Subcutaneous abdominal adipose tissue (tissue), 5 donors: ENCODE measurements at regions not wholly inside any gene's neighbourhood (a gene's known extent, or its start where the extent isn't known, plus 50 kb on each side); places are given as distances from the start of the nearest gene placed in this dataset.

ENCODE experiments used
- H3K27ac ChIP-seq: one replicate; pipeline ENCODE4 v1.7.0; 2013; ENCODE audit warnings: low read depth, mild to moderate bottlenecking, inconsistent platforms, low read length, moderate library complexity
- H3K27me3 ChIP-seq, 5 donors: one replicate each; pipeline ENCODE4 v1.7.0; 2013; ENCODE audit warnings: low read length in 5 of 5, inconsistent platforms in 1 of 5; ENCODE audit not compliant: control insufficient read depth in 5 of 5, insufficient read depth in 4 of 5
- H3K36me3 ChIP-seq, 5 donors: one replicate each; pipeline ENCODE4 v1.7.0; 2013; ENCODE audit warnings: low read length in 5 of 5; ENCODE audit not compliant: control insufficient read depth in 5 of 5, insufficient read depth in 5 of 5
- H3K4me1 ChIP-seq, 5 donors: one replicate each; pipeline ENCODE4 v1.7.0; 2013; ENCODE audit warnings: low read length in 5 of 5, mild to moderate bottlenecking in 3 of 5, moderate library complexity in 1 of 5; ENCODE audit not compliant: control insufficient read depth in 5 of 5, insufficient read depth in 5 of 5
- H3K4me3 ChIP-seq, 5 donors: one replicate each; pipeline ENCODE4 v1.7.0; 2013; ENCODE audit warnings: low read length in 5 of 5, low read depth in 1 of 5
- H3K9ac ChIP-seq, 5 donors: one replicate each; pipeline ENCODE4 v1.7.0; 2013; ENCODE audit warnings: low read length in 5 of 5, mild to moderate bottlenecking in 4 of 5, moderate library complexity in 3 of 5
- H3K9me3 ChIP-seq, 5 donors: one replicate each; pipeline ENCODE4 v1.7.0; 2013; ENCODE audit warnings: low read length in 5 of 5; ENCODE audit not compliant: control insufficient read depth in 5 of 5
- donor health status: healthy.
- donor health status: healthy.
- donor health status: healthy.
- donor health status: healthy.
- donor health status: healthy.

DNA sequence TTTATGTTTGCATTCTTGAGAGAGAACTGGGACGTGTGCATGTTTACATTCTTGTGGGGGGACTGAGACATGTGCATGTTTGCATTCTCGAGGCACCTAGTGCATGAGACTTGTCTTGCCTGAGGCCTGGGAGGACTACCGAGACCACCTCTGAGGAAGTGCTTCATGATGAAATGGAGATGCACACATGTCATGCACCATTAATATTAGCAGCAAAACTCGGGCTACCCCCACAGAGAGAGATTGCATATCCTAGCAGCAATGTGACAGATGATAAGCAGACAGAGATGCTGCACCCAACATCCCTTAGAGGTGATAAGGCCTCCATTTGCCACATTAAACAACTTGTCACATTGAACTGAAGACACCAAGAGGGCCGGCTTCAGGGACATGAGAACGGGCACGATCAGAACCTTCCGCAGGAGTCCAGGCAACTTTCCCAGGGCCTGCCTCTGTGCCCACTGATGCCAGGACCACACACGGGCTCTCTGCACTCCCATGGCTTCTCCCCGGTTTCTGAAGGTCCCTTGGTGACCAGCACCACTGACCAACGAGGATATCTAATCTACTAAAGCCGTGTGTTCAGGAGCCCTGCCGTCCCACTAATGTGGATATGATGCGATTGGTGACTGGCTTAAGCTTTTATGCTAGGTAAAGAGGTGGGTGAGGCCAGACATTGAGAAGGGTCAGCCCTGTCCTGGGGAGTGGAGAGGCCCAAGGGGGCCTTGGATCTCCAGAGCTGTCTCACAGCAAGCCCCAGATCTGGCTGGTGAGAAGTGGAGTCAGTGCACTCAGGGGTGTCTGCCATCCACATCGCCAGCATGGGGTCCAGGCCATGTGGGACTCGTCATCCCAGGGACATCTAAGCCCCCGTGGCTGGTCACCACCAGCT lies 208.3 kb downstream of the NDUFA10 start:
- H3K9ac ChIP-seq: no peak overlapping the region
- no peaks in the 10 kb centered on the region for H3K9me3 ChIP-seq
- peaks cover 0 to 7% (median 3%) of the 10 kb centered on the region in 5 donors for H3K27me3 ChIP-seq
- peaks cover 19 to 52% (median 26%) of the 10 kb centered on the region in 5 donors for H3K4me1 ChIP-seq
- no peak overlapping the region for H3K27ac ChIP-seq
- H3K36me3 ChIP-seq: no peaks in the 10 kb centered on the region
- H3K4me3 ChIP-seq: no peak overlapping the region

GRCh38 chr2:239815671-239816070 lies 209.5 kb downstream of the NDUFA10 start:
- H3K9ac ChIP-seq: no peak overlapping the region
- peaks cover 17 to 52% (median 30%) of the 10 kb centered on the region in 5 donors for H3K4me1 ChIP-seq
- no peak overlapping the region for H3K27ac ChIP-seq

GRCh38 chr2:239814861-239815601 lies 210.1 kb downstream of the NDUFA10 start:
- Histone ChIP-seq H3K9ac (peak overlapping the region in 3 of 5 donors; percentile 38 to 69 (median 66)), H3K27me3 (peaks cover 0 to 2% (median 0%) of the 10 kb centered on the region in 5 donors), H3K36me3 (no peaks in the 10 kb centered on the region), H3K4me1 (peaks cover 17 to 46% (median 30%) of the 10 kb centered on the region in 5 donors), H3K9me3 (no peaks in the 10 kb centered on the region), H3K27ac (no peak overlapping the region), H3K4me3 (peak overlapping the region in 1 of 5 donors; percentile 2)

More at GRCh38 chr2:239815671-239816070, 209.5 kb downstream of the NDUFA10 start:
- Histone ChIP-seq H3K4me3 (no peak overlapping the region), H3K36me3 (no peaks in the 10 kb centered on the region), H3K27me3 (peaks cover 0 to 2% (median 0%) of the 10 kb centered on the region in 5 donors), H3K9me3 (no peaks in the 10 kb centered on the region)

GRCh38 chr2:239814116-239814860 lies 210.9 kb downstream of the NDUFA10 start:
- Histone ChIP-seq H3K4me3 (no peak overlapping the region), H3K4me1 (peaks cover 17 to 45% (median 31%) of the 10 kb centered on the region in 5 donors), H3K9ac (peak overlapping the region in 3 of 5 donors; percentile 38 to 69 (median 66)), H3K36me3 (no peaks in the 10 kb centered on the region), H3K27me3 (peaks cover 0 to 6% (median 0%) of the 10 kb centered on the region in 5 donors), H3K27ac (peak overlapping the region; percentile 74), H3K9me3 (no peaks in the 10 kb centered on the region)

GRCh38 chr2:239813261-239814115 lies 211.7 kb downstream of the NDUFA10 start:
- Histone ChIP-seq H3K36me3 (no peaks in the 10 kb centered on the region), H3K4me3 (no peak overlapping the region), H3K9ac (no peak overlapping the region), H3K27me3 (peaks cover 0 to 9% (median 0%) of the 10 kb centered on the region in 5 donors), H3K9me3 (no peaks in the 10 kb centered on the region), H3K4me1 (peaks cover 17 to 45% (median 31%) of the 10 kb centered on the region in 5 donors), H3K27ac (no peak overlapping the region)

DNA sequence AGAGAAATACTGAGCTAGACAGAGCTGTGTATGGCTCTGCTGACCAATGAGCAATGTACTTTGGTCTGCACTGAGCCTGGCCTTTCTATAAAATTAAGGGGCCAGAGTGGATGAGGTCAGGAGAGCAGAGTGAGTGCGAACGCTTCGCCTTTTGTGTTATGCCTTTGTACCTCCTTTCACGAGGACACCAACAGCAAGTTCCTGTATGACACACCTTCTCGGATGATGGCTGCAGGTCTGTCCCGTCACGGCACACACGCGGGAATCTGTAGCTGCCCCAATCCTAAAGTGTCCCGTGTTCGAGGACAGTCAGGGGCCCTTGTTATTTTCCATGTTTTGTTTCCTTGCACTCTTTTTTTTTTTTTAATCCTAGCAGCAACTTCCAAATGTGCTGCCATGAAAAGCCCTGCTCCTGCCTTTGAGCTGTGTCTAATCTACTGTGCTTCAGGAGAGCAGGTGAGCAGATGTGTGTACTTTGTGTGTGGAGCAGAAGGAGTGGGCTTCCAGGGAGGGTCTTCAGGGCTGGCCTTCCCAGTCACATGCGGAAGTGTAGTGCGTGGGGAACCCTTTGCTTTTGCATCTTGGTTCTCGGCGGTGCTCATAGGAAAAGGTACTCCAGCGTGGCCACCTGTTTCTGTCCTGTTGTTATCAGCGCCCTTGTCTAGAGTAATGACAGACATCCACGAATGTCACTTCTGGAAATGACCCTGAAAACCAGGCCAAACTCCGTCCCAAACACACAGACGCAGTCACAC lies 213.2 kb downstream of the NDUFA10 start:
- no peak overlapping the region for H3K27ac ChIP-seq
- H3K9ac ChIP-seq: no peak overlapping the region
- H3K9me3 ChIP-seq: no peaks in the 10 kb centered on the region
- H3K4me3 ChIP-seq: no peak overlapping the region
- peaks cover 0 to 8% (median 0%) of the 10 kb centered on the region in 5 donors for H3K27me3 ChIP-seq
- peaks cover 17 to 45% (median 31%) of the 10 kb centered on the region in 5 donors for H3K4me1 ChIP-seq
- H3K36me3 ChIP-seq: no peaks in the 10 kb centered on the region

DNA sequence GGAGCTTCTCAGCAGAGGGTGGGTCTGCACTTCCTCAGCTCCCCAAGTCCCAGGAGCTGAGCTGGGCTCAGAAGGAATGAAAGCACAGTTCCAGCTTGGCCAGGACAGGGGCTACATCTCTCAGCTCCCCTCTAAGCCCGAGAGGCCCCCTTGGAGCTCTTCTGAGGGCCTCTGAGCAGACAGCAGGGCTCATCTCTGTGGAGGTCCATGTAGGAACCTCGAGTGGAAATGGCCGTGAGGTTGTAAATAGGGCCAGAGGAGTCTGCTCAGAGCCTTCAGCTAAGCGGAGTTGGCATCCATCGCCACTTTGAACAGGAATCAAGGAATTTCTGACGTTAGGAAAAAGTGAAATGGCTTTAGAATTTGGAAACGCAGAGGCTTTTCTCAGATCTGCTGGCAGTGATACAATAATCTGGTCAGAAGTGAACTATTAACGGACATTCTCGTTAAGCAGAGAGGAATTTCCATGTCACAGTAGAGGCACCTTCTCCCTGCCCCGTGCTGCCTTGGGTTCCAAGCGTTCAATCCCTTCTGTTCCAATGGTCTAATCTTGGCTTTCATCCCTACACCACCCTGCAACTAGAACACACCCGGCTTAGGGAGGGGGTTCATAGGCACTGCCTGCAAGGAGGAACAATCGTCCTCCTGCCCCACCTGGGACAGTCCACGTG lies 213.9 kb downstream of the NDUFA10 start:
- H3K27ac ChIP-seq: no peak overlapping the region

DNA sequence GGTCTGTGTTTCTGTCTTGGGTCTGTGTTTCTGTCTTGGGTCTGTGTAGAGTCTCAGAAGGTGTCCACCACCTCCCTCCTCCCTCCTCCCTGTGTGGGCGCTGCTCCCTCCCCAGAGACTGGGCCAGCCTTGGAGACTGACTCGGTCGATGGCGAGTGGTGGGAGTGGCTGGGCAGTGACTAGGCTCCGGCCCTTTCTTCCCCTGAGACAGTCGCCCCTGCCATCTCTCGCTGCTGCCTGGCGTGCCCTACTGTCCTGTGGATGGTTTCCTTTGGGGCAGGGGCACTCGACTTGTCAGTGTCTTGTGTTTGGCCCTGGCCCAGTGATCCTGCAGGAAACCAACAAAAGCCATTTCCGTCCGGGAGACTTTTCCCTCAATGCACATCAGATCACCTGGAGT lies 215.8 kb downstream of the NDUFA10 start:
- H3K9me3 ChIP-seq: no peaks in the 10 kb centered on the region
- H3K27ac ChIP-seq: no peak overlapping the region
- H3K36me3 ChIP-seq: no peaks in the 10 kb centered on the region
- no peak overlapping the region for H3K4me3 ChIP-seq
- peaks cover 8 to 31% (median 22%) of the 10 kb centered on the region in 5 donors for H3K4me1 ChIP-seq
- H3K27me3 ChIP-seq: peaks cover 0 to 8% (median 0%) of the 10 kb centered on the region in 5 donors
- no peak overlapping the region for H3K9ac ChIP-seq

More for the DNA sequence above, 213.9 kb downstream of the NDUFA10 start:
- Histone ChIP-seq H3K36me3 (no peaks in the 10 kb centered on the region), H3K4me1 (peaks cover 15 to 45% (median 31%) of the 10 kb centered on the region in 5 donors), H3K27me3 (peaks cover 0 to 8% (median 0%) of the 10 kb centered on the region in 5 donors), H3K9ac (no peak overlapping the region), H3K4me3 (no peak overlapping the region), H3K9me3 (no peaks in the 10 kb centered on the region)
